ENCODE measurements at regions not wholly inside any gene's neighbourhood (a gene's known extent, or its start where the extent isn't known, plus 50 kb on each side); places are given as distances from the start of the nearest gene placed in this dataset.

DNA sequence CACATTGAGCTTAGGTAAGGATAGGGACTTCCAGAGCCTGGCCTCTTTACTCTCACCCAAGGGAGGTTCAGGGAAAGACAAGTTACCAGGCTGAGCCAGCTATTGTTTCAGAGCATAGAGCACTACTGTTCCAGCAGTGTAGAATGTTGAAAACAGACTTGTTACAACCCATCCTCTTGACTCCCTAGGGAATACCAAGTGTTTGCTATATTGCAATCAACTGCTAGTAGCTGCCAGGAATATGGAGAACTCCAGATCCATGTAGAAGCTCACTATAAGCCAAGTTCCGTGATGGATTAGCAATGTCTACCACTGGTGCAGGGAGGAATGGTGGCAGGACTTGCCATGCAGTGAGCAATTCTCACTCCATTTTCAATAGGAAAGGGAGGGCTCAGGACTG, 199.8 kb upstream of the RBM19 start:
- Histone ChIP-seq H3K9me3 (ENCODE audit: control extremely low read depth in 1 of 3, control insufficient read depth in 2 of 3, insufficient read depth in 1 of 3, low read length in 2 of 3) (no peaks in the 10 kb centered on the region), H3K4me1 (ENCODE audit: control insufficient read depth in 2 of 2, insufficient read depth in 2 of 2, low read length in 2 of 2) (no peaks in the 10 kb centered on the region), H3K27me3 (replicated peaks in 1 of 4; ENCODE audit: control extremely low read depth in 1 of 4, control insufficient read depth in 3 of 4, insufficient read depth in 4 of 4, low read length in 3 of 4) (no peaks in the 10 kb centered on the region), H3K9ac (ENCODE audit: low read length) (no peak overlapping the region), H3K36me3 (replicated peaks in 1 of 2; ENCODE audit: control extremely low read depth in 1 of 2, control insufficient read depth in 1 of 2, extremely low read depth in 1 of 2, insufficient read depth in 2 of 2, low read length in 1 of 2) (no peaks in the 10 kb centered on the region), H3K79me2 (ENCODE audit: control insufficient read depth, insufficient read depth, low read length) (no peaks in the 10 kb centered on the region), H3K4me2 (replicated peaks; ENCODE audit: low read depth, low read length, poor library complexity, severe bottlenecking) (no peak overlapping the region), H4K20me1 (ENCODE audit: control insufficient read depth, insufficient read depth, low read length, poor library complexity, severe bottlenecking) (no peaks in the 10 kb centered on the region), H3K4me3 (ENCODE audit: control extremely low read depth in 1 of 5, extremely low read depth in 1 of 5, insufficient read depth in 1 of 5, low read depth in 2 of 5, low read length in 4 of 5) (no peak overlapping the region), H2AFZ (ENCODE audit: insufficient read depth, low read depth, low read length, poor library complexity, severe bottlenecking) (no peak overlapping the region), H3K27ac (ENCODE audit: low read length in 2 of 2) (no peak overlapping the region)
- intact Hi-C loops (cut with micrococcal nuclease): no loop called here
- ATAC-seq (ENCODE audit: low read depth) (no peak), DNase-seq (no peak)
- 80% methylated on average over 1 of the region's 1 CpG for WGBS (ENCODE audit: insufficient coverage)
- H3K4me1 Mint-ChIP-seq: no peaks in the 10 kb centered on the region
- no peaks in the 10 kb centered on the region for H3K27me3 Mint-ChIP-seq
- H3K9me3 Mint-ChIP-seq (ENCODE audit: insufficient read depth): no peaks in the 10 kb centered on the region
- TF ChIP-seq, protein P1, sequence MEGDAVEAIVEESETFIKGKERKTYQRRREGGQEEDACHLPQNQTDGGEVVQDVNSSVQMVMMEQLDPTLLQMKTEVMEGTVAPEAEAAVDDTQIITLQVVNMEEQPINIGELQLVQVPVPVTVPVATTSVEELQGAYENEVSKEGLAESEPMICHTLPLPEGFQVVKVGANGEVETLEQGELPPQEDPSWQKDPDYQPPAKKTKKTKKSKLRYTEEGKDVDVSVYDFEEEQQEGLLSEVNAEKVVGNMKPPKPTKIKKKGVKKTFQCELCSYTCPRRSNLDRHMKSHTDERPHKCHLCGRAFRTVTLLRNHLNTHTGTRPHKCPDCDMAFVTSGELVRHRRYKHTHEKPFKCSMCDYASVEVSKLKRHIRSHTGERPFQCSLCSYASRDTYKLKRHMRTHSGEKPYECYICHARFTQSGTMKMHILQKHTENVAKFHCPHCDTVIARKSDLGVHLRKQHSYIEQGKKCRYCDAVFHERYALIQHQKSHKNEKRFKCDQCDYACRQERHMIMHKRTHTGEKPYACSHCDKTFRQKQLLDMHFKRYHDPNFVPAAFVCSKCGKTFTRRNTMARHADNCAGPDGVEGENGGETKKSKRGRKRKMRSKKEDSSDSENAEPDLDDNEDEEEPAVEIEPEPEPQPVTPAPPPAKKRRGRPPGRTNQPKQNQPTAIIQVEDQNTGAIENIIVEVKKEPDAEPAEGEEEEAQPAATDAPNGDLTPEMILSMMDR (IDR thresholded peaks at IDR 0.05): no peak
- TF ChIP-seq EZH2 (IDR thresholded peaks at IDR 0.05; ENCODE audit: borderline replicate concordance, insufficient read depth, low read depth, low read length, poor library complexity, severe bottlenecking): no peak
- no peak overlapping the region for H3K27ac Mint-ChIP-seq
- ChIA-PET CTCF (no interaction called here), POLR2A (no interaction called here)
- no peak overlapping the region for H3K4me3 Mint-ChIP-seq

DNA sequence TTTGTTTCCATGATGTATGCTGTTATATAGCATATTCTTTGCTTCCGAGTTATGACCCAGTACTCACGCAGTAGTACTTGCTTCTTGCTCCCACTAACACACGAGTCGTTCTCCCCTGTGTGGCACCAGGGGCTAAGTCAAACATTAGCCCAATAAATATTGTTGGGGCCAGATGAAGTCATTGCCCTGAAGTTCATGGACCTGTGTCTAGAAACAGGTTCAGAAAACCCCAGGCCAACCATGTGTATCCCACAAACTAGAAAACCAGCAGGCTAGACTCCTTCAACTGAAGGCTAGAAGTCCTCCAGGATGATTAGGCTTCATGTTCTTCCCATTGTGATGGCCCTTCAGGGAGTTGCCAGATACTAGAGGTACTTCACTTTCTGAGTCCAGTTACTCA, 198.2 kb upstream of the RBM19 start:
- POLR2A ChIA-PET: no interaction called here

More for the DNA sequence above, 198.2 kb upstream of the RBM19 start:
- Histone ChIP-seq H3K9me3 (ENCODE audit: control extremely low read depth in 1 of 3, control insufficient read depth in 2 of 3, insufficient read depth in 1 of 3, low read length in 2 of 3) (no peaks in the 10 kb centered on the region), H4K20me1 (ENCODE audit: control insufficient read depth, insufficient read depth, low read length, poor library complexity, severe bottlenecking) (no peaks in the 10 kb centered on the region), H2AFZ (ENCODE audit: insufficient read depth, low read depth, low read length, poor library complexity, severe bottlenecking) (no peak overlapping the region), H3K4me1 (ENCODE audit: control insufficient read depth in 2 of 2, insufficient read depth in 2 of 2, low read length in 2 of 2) (no peaks in the 10 kb centered on the region), H3K4me3 (ENCODE audit: control extremely low read depth in 1 of 5, extremely low read depth in 1 of 5, insufficient read depth in 1 of 5, low read depth in 2 of 5, low read length in 4 of 5) (no peak overlapping the region), H3K9ac (ENCODE audit: low read length) (no peak overlapping the region), H3K4me2 (replicated peaks; ENCODE audit: low read depth, low read length, poor library complexity, severe bottlenecking) (no peak overlapping the region), H3K79me2 (ENCODE audit: control insufficient read depth, insufficient read depth, low read length) (no peaks in the 10 kb centered on the region), H3K27me3 (replicated peaks in 1 of 4; ENCODE audit: control extremely low read depth in 1 of 4, control insufficient read depth in 3 of 4, insufficient read depth in 4 of 4, low read length in 3 of 4) (no peaks in the 10 kb centered on the region), H3K27ac (ENCODE audit: low read length in 2 of 2) (no peak overlapping the region), H3K36me3 (replicated peaks in 1 of 2; ENCODE audit: control extremely low read depth in 1 of 2, control insufficient read depth in 1 of 2, extremely low read depth in 1 of 2, insufficient read depth in 2 of 2, low read length in 1 of 2) (no peaks in the 10 kb centered on the region)
- H3K4me3 Mint-ChIP-seq: no peak overlapping the region
- intact Hi-C loops (cut with micrococcal nuclease): no loop called here
- no peaks in the 10 kb centered on the region for H3K4me1 Mint-ChIP-seq
- WGBS (ENCODE audit: insufficient coverage): 100% methylated on average over 2 of the region's 4 CpGs
- no peak for TF ChIP-seq EZH2 (IDR thresholded peaks at IDR 0.05; ENCODE audit: borderline replicate concordance, insufficient read depth, low read depth, low read length, poor library complexity, severe bottlenecking)
- TF ChIP-seq, protein P1 (IDR thresholded peaks at IDR 0.05): no peak
- no peaks in the 10 kb centered on the region for H3K27me3 Mint-ChIP-seq
- no peak for ATAC-seq (ENCODE audit: low read depth)
- H3K27ac Mint-ChIP-seq: no peak overlapping the region
- no peaks in the 10 kb centered on the region for H3K9me3 Mint-ChIP-seq (ENCODE audit: insufficient read depth)
- no peak for DNase-seq
- CTCF ChIA-PET: no interaction called here

Measured in B cell (primary cell).